Ishikawa (cell line): ENCODE measurements at regions not wholly inside any gene's neighbourhood (a gene's known extent, or its start where the extent isn't known, plus 50 kb on each side); places are given as distances from the start of the nearest gene placed in this dataset.

ENCODE experiments used
- CEBPB ChIP-seq: IDR thresholded peaks from 2 replicates; pipeline ENCODE4 v1.6.1; 2012
- CREB1 ChIP-seq: IDR thresholded peaks from 2 replicates; pipeline ENCODE4 v1.6.1; 2012; ENCODE audit warnings: low read depth
- EGR1 ChIP-seq: IDR thresholded peaks from 2 replicates; pipeline ENCODE4 v1.6.1; 2012
- EP300 ChIP-seq: IDR thresholded peaks from 2 replicates; pipeline ENCODE4 v1.6.1; 2012; ENCODE audit warnings: borderline replicate concordance
- FOXM1 ChIP-seq: IDR thresholded peaks from 2 replicates; pipeline ENCODE4 v1.6.1; 2012; ENCODE audit warnings: low read depth, borderline replicate concordance
- MAX ChIP-seq: IDR thresholded peaks from 2 replicates; pipeline ENCODE4 v1.6.1; 2012
- NFIC ChIP-seq: IDR thresholded peaks from 2 replicates; pipeline ENCODE4 v1.6.1; 2012
- REST ChIP-seq: IDR thresholded peaks from 2 replicates; pipeline ENCODE4 v1.6.1; 2012; ENCODE audit warnings: low read depth, mild to moderate bottlenecking
- TAF1 ChIP-seq: IDR thresholded peaks from 2 replicates; pipeline ENCODE4 v1.6.1; 2012; ENCODE audit warnings: low read depth, mild to moderate bottlenecking
- TCF12 ChIP-seq: IDR thresholded peaks from 2 replicates; pipeline ENCODE4 v1.6.1; 2012; ENCODE audit warnings: low read depth
- TEAD4 ChIP-seq: IDR thresholded peaks from 2 replicates; pipeline ENCODE4 v1.6.1; 2012
- USF1 ChIP-seq: IDR thresholded peaks from 2 replicates; pipeline ENCODE4 v1.6.1; 2012
- YY1 ChIP-seq: IDR thresholded peaks from 2 replicates; pipeline ENCODE4 v1.6.1; 2012; ENCODE audit warnings: low read depth
- ZBTB7A ChIP-seq: IDR thresholded peaks from 2 replicates; pipeline ENCODE4 v1.6.1; 2012; ENCODE audit warnings: low read depth

- TF ChIP-seq CEBPB = no peak
- no peak for TF ChIP-seq YY1
- TF ChIP-seq NFIC = no peak
- no peak for TF ChIP-seq REST
- no peak for TF ChIP-seq EP300
- no peak for TF ChIP-seq TEAD4
- TF ChIP-seq FOXM1 = no peak
- no peak for TF ChIP-seq USF1
Measured at GRCh38 chr5:89020926-89021610, 138.1 kb upstream of the MEF2C start.

- no peak for TF ChIP-seq MAX
- TF ChIP-seq EGR1 = no peak
- TF ChIP-seq TCF12 = no peak
- TF ChIP-seq NFIC = no peak
- no peak for TF ChIP-seq FOXM1
- TF ChIP-seq REST = no peak
- TF ChIP-seq CREB1 = no peak
- no peak for TF ChIP-seq ZBTB7A
- TF ChIP-seq USF1 = no peak
- no peak for TF ChIP-seq EP300
- TF ChIP-seq TEAD4 = no peak
Measured at GRCh38 chr5:89016741-89017303, 133.8 kb upstream of the MEF2C start.

- TF ChIP-seq ZBTB7A = no peak
- no peak for TF ChIP-seq CEBPB
- no peak for TF ChIP-seq EGR1
- TF ChIP-seq NFIC = no peak
- no peak for TF ChIP-seq TCF12
Measured at GRCh38 chr5:89015409-89015808, 132.4 kb upstream of the MEF2C start.

GRCh38 chr5:89011778-89012711, 129.1 kb upstream of the MEF2C start:
- TF ChIP-seq TAF1 (no peak), FOXM1 (no peak), EGR1 (no peak), NFIC (no peak), CREB1 (no peak), CEBPB (no peak), TCF12 (no peak), EP300 (no peak)

GRCh38 chr5:89010512-89010911, 127.5 kb upstream of the MEF2C start:
- TF ChIP-seq TCF12 = no peak
- no peak for TF ChIP-seq TAF1
- no peak for TF ChIP-seq NFIC
- no peak for TF ChIP-seq EP300
- no peak for TF ChIP-seq FOXM1
- TF ChIP-seq REST = no peak
- no peak for TF ChIP-seq YY1
- TF ChIP-seq EGR1 = no peak
- no peak for TF ChIP-seq CREB1
- TF ChIP-seq TEAD4 = no peak
- no peak for TF ChIP-seq USF1
